ENCODE measurements at regions not wholly inside any gene's neighbourhood (a gene's known extent, or its start where the extent isn't known, plus 50 kb on each side); places are given as distances from the start of the nearest gene placed in this dataset.

- DNase-seq, result no peak
These were observed 577.5 kb upstream of the CLINT1 start for GRCh38 chr5:158436271-158437065.

GRCh38 chr5:158435161-158435616, 576.2 kb upstream of the CLINT1 start:
- DNase-seq, result no peak

GRCh38 chr5:158434749-158435148, 575.8 kb upstream of the CLINT1 start:
- DNase-seq, result no peak

GRCh38 chr5:158433634-158434033, 574.7 kb upstream of the CLINT1 start:
- no peak for DNase-seq

GRCh38 chr5:158431369-158432029, 572.6 kb upstream of the CLINT1 start:
- DNase-seq, result no peak

- no peak for DNase-seq
These were observed 571.8 kb upstream of the CLINT1 start for GRCh38 chr5:158430798-158431167.

GRCh38 chr5:158430166-158430797, 571.3 kb upstream of the CLINT1 start:
- DNase-seq, result no peak

GRCh38 chr5:158429564-158429963, 570.6 kb upstream of the CLINT1 start:
- no peak for DNase-seq

- DNase-seq, result no peak
These were observed 564.8 kb upstream of the CLINT1 start for GRCh38 chr5:158423623-158424200.

GRCh38 chr5:158422653-158423515, 563.9 kb upstream of the CLINT1 start:
- DNase-seq, result no peak

- no peak for DNase-seq
These were observed 562.4 kb upstream of the CLINT1 start for GRCh38 chr5:158421319-158421718.

GRCh38 chr5:158419186-158419585, 560.2 kb upstream of the CLINT1 start:
- no peak for DNase-seq

GRCh38 chr5:158414780-158415179, 555.8 kb upstream of the CLINT1 start:
- DNase-seq, result no peak

- DNase-seq, result no peak
These were observed 555.4 kb upstream of the CLINT1 start for GRCh38 chr5:158414333-158414762.

- DNase-seq, result no peak
These were observed 554.3 kb upstream of the CLINT1 start for GRCh38 chr5:158413122-158413680.

- DNase-seq, result no peak
These were observed 552.0 kb upstream of the CLINT1 start for GRCh38 chr5:158410976-158411375.

GRCh38 chr5:158409507-158409906, 550.6 kb upstream of the CLINT1 start:
- no peak for DNase-seq

GRCh38 chr5:158407824-158408195, 548.9 kb upstream of the CLINT1 start:
- DNase-seq, result no peak

- no peak for DNase-seq
These were observed 548.2 kb upstream of the CLINT1 start for GRCh38 chr5:158406884-158407823.

GRCh38 chr5:158398360-158399201, 539.6 kb upstream of the CLINT1 start:
- DNase-seq, result no peak

Data from 8988T (cell line).